Nephron (organoid): ENCODE measurements at regions not wholly inside any gene's neighbourhood (a gene's known extent, or its start where the extent isn't known, plus 50 kb on each side); places are given as distances from the start of the nearest gene placed in this dataset.

ENCODE experiments used
- H3K27ac Mint-ChIP-seq, 3 experiments: 2 replicates each; pipeline ENCODE4 v1.8.0; 2020; ENCODE audit warnings: mixed read lengths in 3 of 3, mild to moderate bottlenecking in 2 of 3, moderate library complexity in 1 of 3
- H3K27me3 Mint-ChIP-seq: 2 replicates; pipeline ENCODE4 v1.8.0; 2021; ENCODE audit warnings: low read depth, mild to moderate bottlenecking, moderate library complexity, mixed read lengths
- H3K36me3 Mint-ChIP-seq: 2 replicates; pipeline ENCODE4 v1.8.0; 2020; ENCODE audit warnings: low read depth, mixed read lengths
- H3K4me1 Mint-ChIP-seq: 2 replicates; pipeline ENCODE4 v1.8.0; 2020; ENCODE audit warnings: mixed read lengths
- H3K4me3 Mint-ChIP-seq, 3 experiments: 2 replicates each; pipeline ENCODE4 v1.8.0; 2020; ENCODE audit warnings: mild to moderate bottlenecking in 3 of 3, mixed read lengths in 3 of 3, moderate library complexity in 2 of 3
- H3K9me3 Mint-ChIP-seq: 2 replicates; pipeline ENCODE4 v1.8.0; 2020; ENCODE audit warnings: mixed read lengths
- TF ChIP-seq, protein P1 (sequence below), 3 experiments: fragments of 200-600 bp; sonication (generic); IDR thresholded peaks; one replicate each; pipeline ENCODE4 v1.5.0; 2021; ENCODE audit warnings: antibody characterized with exemption in 3 of 3; ENCODE audit not compliant: unreplicated experiment in 3 of 3

DNA sequence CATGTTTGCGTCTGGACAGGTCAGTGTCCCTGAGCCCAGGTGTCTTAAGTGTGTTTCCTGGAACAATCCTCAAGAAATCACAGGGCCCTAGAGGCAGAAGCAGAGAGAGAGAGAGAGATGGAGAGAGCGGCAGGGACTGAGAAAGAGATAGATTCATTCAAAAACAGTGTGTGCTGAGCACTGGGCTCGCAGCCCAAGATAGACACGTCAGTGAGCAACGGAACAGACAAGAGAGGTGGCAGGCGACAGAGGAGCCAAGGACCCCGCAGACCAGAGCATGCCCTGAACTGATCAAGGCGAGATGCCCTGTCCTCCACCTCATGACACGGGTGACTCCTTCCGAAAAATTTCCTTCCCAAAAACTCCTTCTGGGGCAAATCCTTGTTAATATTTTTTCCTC lies 362.0 kb upstream of the SULF2 start:
- TF ChIP-seq, protein P1, sequence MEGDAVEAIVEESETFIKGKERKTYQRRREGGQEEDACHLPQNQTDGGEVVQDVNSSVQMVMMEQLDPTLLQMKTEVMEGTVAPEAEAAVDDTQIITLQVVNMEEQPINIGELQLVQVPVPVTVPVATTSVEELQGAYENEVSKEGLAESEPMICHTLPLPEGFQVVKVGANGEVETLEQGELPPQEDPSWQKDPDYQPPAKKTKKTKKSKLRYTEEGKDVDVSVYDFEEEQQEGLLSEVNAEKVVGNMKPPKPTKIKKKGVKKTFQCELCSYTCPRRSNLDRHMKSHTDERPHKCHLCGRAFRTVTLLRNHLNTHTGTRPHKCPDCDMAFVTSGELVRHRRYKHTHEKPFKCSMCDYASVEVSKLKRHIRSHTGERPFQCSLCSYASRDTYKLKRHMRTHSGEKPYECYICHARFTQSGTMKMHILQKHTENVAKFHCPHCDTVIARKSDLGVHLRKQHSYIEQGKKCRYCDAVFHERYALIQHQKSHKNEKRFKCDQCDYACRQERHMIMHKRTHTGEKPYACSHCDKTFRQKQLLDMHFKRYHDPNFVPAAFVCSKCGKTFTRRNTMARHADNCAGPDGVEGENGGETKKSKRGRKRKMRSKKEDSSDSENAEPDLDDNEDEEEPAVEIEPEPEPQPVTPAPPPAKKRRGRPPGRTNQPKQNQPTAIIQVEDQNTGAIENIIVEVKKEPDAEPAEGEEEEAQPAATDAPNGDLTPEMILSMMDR (IDR thresholded peaks at IDR 0.05; ENCODE audit: unreplicated experiment in 3 of 3), result no peak
- Mint-ChIP-seq H3K36me3 (no peaks in the 10 kb centered on the region), H3K9me3 (no peaks in the 10 kb centered on the region), H3K27ac (peak overlapping the region in 2 of 3 experiments; percentile 8 to 22), H3K4me1 (peaks cover 38% of the 10 kb centered on the region), H3K4me3 (no peak overlapping the region), H3K27me3 (peaks cover 38% of the 10 kb centered on the region)

GRCh38 chr20:48146877-48147276 lies 361.6 kb upstream of the SULF2 start:
- Mint-ChIP-seq H3K4me3 (no peak overlapping the region), H3K36me3 (no peaks in the 10 kb centered on the region), H3K27ac (peak overlapping the region in 2 of 3 experiments; percentile 8 to 22), H3K27me3 (peaks cover 38% of the 10 kb centered on the region), H3K9me3 (no peaks in the 10 kb centered on the region), H3K4me1 (peaks cover 41% of the 10 kb centered on the region)
- TF ChIP-seq, protein P1 (IDR thresholded peaks at IDR 0.05; ENCODE audit: unreplicated experiment in 3 of 3), result no peak

GRCh38 chr20:48146308-48146707 lies 361.0 kb upstream of the SULF2 start:
- no peaks in the 10 kb centered on the region for H3K36me3 Mint-ChIP-seq

GRCh38 chr20:48143435-48144081 lies 358.3 kb upstream of the SULF2 start:
- Mint-ChIP-seq H3K27me3 (peaks cover 30% of the 10 kb centered on the region), H3K9me3 (peaks cover 4% of the 10 kb centered on the region), H3K36me3 (no peaks in the 10 kb centered on the region), H3K4me3 (no peak overlapping the region), H3K4me1 (peaks cover 36% of the 10 kb centered on the region), H3K27ac (peak overlapping the region in 1 of 3 experiments; percentile 1)
- TF ChIP-seq, protein P1 (IDR thresholded peaks at IDR 0.05; ENCODE audit: unreplicated experiment in 3 of 3), result no peak

More at GRCh38 chr20:48146308-48146707, 361.0 kb upstream of the SULF2 start:
- H3K4me3 Mint-ChIP-seq, result peak overlapping the region in 1 of 3 experiments; percentile 24
- H3K4me1 Mint-ChIP-seq, result peaks cover 42% of the 10 kb centered on the region
- H3K9me3 Mint-ChIP-seq, result peaks cover 4% of the 10 kb centered on the region
- H3K27me3 Mint-ChIP-seq, result peaks cover 42% of the 10 kb centered on the region
- H3K27ac Mint-ChIP-seq, result no peak overlapping the region
- TF ChIP-seq, protein P1 (IDR thresholded peaks at IDR 0.05; ENCODE audit: unreplicated experiment in 3 of 3), result no peak

DNA sequence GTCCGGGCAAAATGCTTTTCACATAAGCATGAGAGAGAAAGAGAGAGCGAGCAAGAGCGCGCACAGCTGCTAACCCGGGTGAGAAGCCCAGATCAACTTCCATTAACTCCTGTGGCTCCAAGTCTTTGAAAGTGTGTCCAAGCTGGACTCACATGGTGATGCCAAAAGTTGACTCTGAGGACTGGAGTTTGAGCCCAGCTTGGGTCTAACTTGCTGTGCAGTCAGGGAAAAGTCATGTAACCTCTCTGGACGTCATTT lies 357.2 kb upstream of the SULF2 start:
- no peak overlapping the region for H3K4me3 Mint-ChIP-seq

More for the DNA sequence above, 357.2 kb upstream of the SULF2 start:
- Mint-ChIP-seq H3K27ac (peak overlapping the region in 1 of 3 experiments; percentile 18), H3K27me3 (peaks cover 30% of the 10 kb centered on the region), H3K36me3 (no peaks in the 10 kb centered on the region), H3K9me3 (peaks cover 4% of the 10 kb centered on the region), H3K4me1 (peaks cover 36% of the 10 kb centered on the region)
- TF ChIP-seq, protein P1 (IDR thresholded peaks at IDR 0.05; ENCODE audit: unreplicated experiment in 3 of 3), result no peak
